ENCODE measurements at regions not wholly inside any gene's neighbourhood (a gene's known extent, or its start where the extent isn't known, plus 50 kb on each side); places are given as distances from the start of the nearest gene placed in this dataset.

- H3K9ac ChIP-seq (ENCODE audit: low read length in 3 of 3): no peak overlapping the region
- no peak for TF ChIP-seq CTCF (IDR thresholded peaks at IDR 0.05; ENCODE audit: borderline replicate concordance, extremely low read depth, insufficient read depth)
- no peaks in the 10 kb centered on the region for H3K27me3 ChIP-seq (ENCODE audit: control insufficient read depth, insufficient read depth, low read length)
- H3K36me3 ChIP-seq (ENCODE audit: control insufficient read depth in 2 of 3, insufficient read depth in 3 of 3, low read length in 3 of 3): no peaks in the 10 kb centered on the region
- no peaks in the 10 kb centered on the region for H3K9me3 ChIP-seq (ENCODE audit: control insufficient read depth in 2 of 3, insufficient read depth in 1 of 3, low read length in 3 of 3)
- no peak overlapping the region for H3K27ac ChIP-seq (ENCODE audit: low read depth in 2 of 2, low read length in 2 of 2)
- no peak for DNase-seq
- no peaks in the 10 kb centered on the region for H3K4me1 ChIP-seq (ENCODE audit: control insufficient read depth in 2 of 3, insufficient read depth in 2 of 3, low read depth in 1 of 3, low read length in 3 of 3)
- FAIRE-seq: no peak
- intact Hi-C loops (cut with DNase I): no loop called here
- no peak overlapping the region for H3K4me3 ChIP-seq (ENCODE audit: low read length in 3 of 3)
Observed at GRCh38 chr18:70892381-70892780, 603.5 kb downstream of the SOCS6 start.

GRCh38 chr18:70870292-70870691, 581.4 kb downstream of the SOCS6 start:
- FAIRE-seq (no peak), DNase-seq (no peak)
- Histone ChIP-seq H3K27ac (ENCODE audit: low read depth in 2 of 2, low read length in 2 of 2) (no peak overlapping the region), H3K4me3 (ENCODE audit: low read length in 3 of 3) (no peak overlapping the region), H3K36me3 (ENCODE audit: control insufficient read depth in 2 of 3, insufficient read depth in 3 of 3, low read length in 3 of 3) (no peaks in the 10 kb centered on the region), H3K9ac (ENCODE audit: low read length in 3 of 3) (no peak overlapping the region), H3K4me1 (ENCODE audit: control insufficient read depth in 2 of 3, insufficient read depth in 2 of 3, low read depth in 1 of 3, low read length in 3 of 3) (no peaks in the 10 kb centered on the region), H3K27me3 (ENCODE audit: control insufficient read depth, insufficient read depth, low read length) (no peaks in the 10 kb centered on the region), H3K9me3 (ENCODE audit: control insufficient read depth in 2 of 3, insufficient read depth in 1 of 3, low read length in 3 of 3) (peaks cover 0 to 5% (median 0%) of the 10 kb centered on the region in 3 donors)
- no peak for TF ChIP-seq CTCF (IDR thresholded peaks at IDR 0.05; ENCODE audit: borderline replicate concordance, extremely low read depth, insufficient read depth)
- intact Hi-C loops (cut with DNase I): no loop called here

DNA sequence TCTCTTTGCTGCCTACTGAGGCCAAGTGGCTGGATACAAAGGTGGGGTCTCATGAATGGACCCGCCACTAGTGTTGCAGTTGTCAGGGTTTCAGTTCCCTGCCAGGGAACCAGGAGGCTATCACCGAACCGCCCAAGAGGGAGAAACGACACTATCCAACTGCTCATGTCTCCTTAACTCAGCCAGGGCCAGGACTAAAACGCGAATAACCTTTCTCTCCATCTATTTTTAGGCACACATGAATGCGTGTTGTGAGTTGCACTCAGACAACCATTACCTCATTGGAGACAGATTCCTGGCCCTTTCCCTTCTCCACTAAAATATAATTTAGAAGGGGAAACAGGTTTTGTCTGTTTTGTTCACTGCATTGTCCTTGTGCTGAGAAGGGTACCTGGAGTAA, 559.5 kb downstream of the SOCS6 start:
- Histone ChIP-seq H3K9me3 (ENCODE audit: control insufficient read depth in 2 of 3, insufficient read depth in 1 of 3, low read length in 3 of 3) (no peaks in the 10 kb centered on the region), H3K4me1 (ENCODE audit: control insufficient read depth in 2 of 3, insufficient read depth in 2 of 3, low read depth in 1 of 3, low read length in 3 of 3) (no peaks in the 10 kb centered on the region), H3K36me3 (ENCODE audit: control insufficient read depth in 2 of 3, insufficient read depth in 3 of 3, low read length in 3 of 3) (no peaks in the 10 kb centered on the region), H3K27ac (ENCODE audit: low read depth in 2 of 2, low read length in 2 of 2) (no peak overlapping the region), H3K27me3 (ENCODE audit: control insufficient read depth, insufficient read depth, low read length) (no peaks in the 10 kb centered on the region), H3K4me3 (ENCODE audit: low read length in 3 of 3) (no peak overlapping the region), H3K9ac (ENCODE audit: low read length in 3 of 3) (no peak overlapping the region)
- no peak for TF ChIP-seq CTCF (IDR thresholded peaks at IDR 0.05; ENCODE audit: borderline replicate concordance, extremely low read depth, insufficient read depth)
- no peak for DNase-seq
- no peak for FAIRE-seq
- intact Hi-C loops (cut with DNase I): no loop called here

GRCh38 chr18:70840649-70841048, 551.8 kb downstream of the SOCS6 start:
- DNase-seq: no peak
- intact Hi-C loops (cut with DNase I): no loop called here
- Histone ChIP-seq H3K9ac (ENCODE audit: low read length in 3 of 3) (no peak overlapping the region), H3K36me3 (ENCODE audit: control insufficient read depth in 2 of 3, insufficient read depth in 3 of 3, low read length in 3 of 3) (no peaks in the 10 kb centered on the region), H3K4me1 (ENCODE audit: control insufficient read depth in 2 of 3, insufficient read depth in 2 of 3, low read depth in 1 of 3, low read length in 3 of 3) (no peaks in the 10 kb centered on the region), H3K9me3 (ENCODE audit: control insufficient read depth in 2 of 3, insufficient read depth in 1 of 3, low read length in 3 of 3) (no peaks in the 10 kb centered on the region), H3K27me3 (ENCODE audit: control insufficient read depth, insufficient read depth, low read length) (no peaks in the 10 kb centered on the region), H3K4me3 (ENCODE audit: low read length in 3 of 3) (no peak overlapping the region), H3K27ac (ENCODE audit: low read depth in 2 of 2, low read length in 2 of 2) (no peak overlapping the region)
- FAIRE-seq: no peak
- no peak for TF ChIP-seq CTCF (IDR thresholded peaks at IDR 0.05; ENCODE audit: borderline replicate concordance, extremely low read depth, insufficient read depth)
